Stomach smooth muscle (tissue), 2 donors: ENCODE measurements at regions not wholly inside any gene's neighbourhood (a gene's known extent, or its start where the extent isn't known, plus 50 kb on each side); places are given as distances from the start of the nearest gene placed in this dataset.

Experiments used
- H3K27ac ChIP-seq: one replicate; pipeline ENCODE4 v1.7.0; 2013; ENCODE audit warnings: mild to moderate bottlenecking, low read length, inconsistent platforms
- H3K27me3 ChIP-seq, 2 donors: one replicate each; pipeline ENCODE4 v1.7.0; 2013; ENCODE audit warnings: low read length in 2 of 2; ENCODE audit not compliant: insufficient read depth in 2 of 2, control insufficient read depth in 1 of 2
- H3K36me3 ChIP-seq, 2 donors: one replicate each; pipeline ENCODE4 v1.7.0; 2013; ENCODE audit warnings: low read length in 2 of 2; ENCODE audit not compliant: control insufficient read depth in 2 of 2, insufficient read depth in 2 of 2
- H3K4me1 ChIP-seq: one replicate; pipeline ENCODE4 v1.7.0; 2013; ENCODE audit warnings: low read length; ENCODE audit not compliant: control insufficient read depth, insufficient read depth
- H3K4me3 ChIP-seq, 2 donors: one replicate each; pipeline ENCODE4 v1.7.0; 2013; ENCODE audit warnings: low read length in 2 of 2
- H3K9ac ChIP-seq, 2 donors: one replicate each; pipeline ENCODE4 v1.7.0; 2013; ENCODE audit warnings: low read length in 2 of 2, mild to moderate bottlenecking in 1 of 2
- H3K9me3 ChIP-seq, 2 donors: one replicate each; pipeline ENCODE4 v1.7.0; 2013; ENCODE audit warnings: low read length in 2 of 2; ENCODE audit not compliant: control insufficient read depth in 2 of 2
- donor health status: healthy.
- donor health status: Pancreatic carcinoma.

- no peak overlapping the region for H3K9ac ChIP-seq
- H3K27me3 ChIP-seq = peaks cover 0 to 6% of the 10 kb centered on the region in 2 donors
- no peak overlapping the region for H3K4me3 ChIP-seq
- peaks cover 4 to 17% of the 10 kb centered on the region in 2 donors for H3K9me3 ChIP-seq
- no peaks in the 10 kb centered on the region for H3K36me3 ChIP-seq
- no peaks in the 10 kb centered on the region for H3K4me1 ChIP-seq
- no peak overlapping the region for H3K27ac ChIP-seq
Measured at GRCh38 chr6:44524476-44525227, 137.1 kb downstream of the CDC5L start.

GRCh38 chr6:44525761-44526351 lies 138.3 kb downstream of the CDC5L start:
- Histone ChIP-seq H3K36me3 (no peaks in the 10 kb centered on the region), H3K9me3 (peaks cover 4 to 14% of the 10 kb centered on the region in 2 donors), H3K4me3 (no peak overlapping the region), H3K9ac (no peak overlapping the region), H3K27me3 (peaks cover 0 to 6% of the 10 kb centered on the region in 2 donors), H3K27ac (no peak overlapping the region), H3K4me1 (no peaks in the 10 kb centered on the region)

GRCh38 chr6:44527181-44527580 lies 139.7 kb downstream of the CDC5L start:
- H3K9me3 ChIP-seq = peaks cover 4 to 13% of the 10 kb centered on the region in 2 donors
- no peak overlapping the region for H3K9ac ChIP-seq
- H3K36me3 ChIP-seq = no peaks in the 10 kb centered on the region
- H3K4me1 ChIP-seq = no peaks in the 10 kb centered on the region
- H3K4me3 ChIP-seq = no peak overlapping the region
- H3K27me3 ChIP-seq = peaks cover 0 to 6% of the 10 kb centered on the region in 2 donors
- H3K27ac ChIP-seq = no peak overlapping the region

- H3K9ac ChIP-seq = no peak overlapping the region
- peaks cover 0 to 6% of the 10 kb centered on the region in 2 donors for H3K27me3 ChIP-seq
- H3K9me3 ChIP-seq = peaks cover 4 to 8% of the 10 kb centered on the region in 2 donors
- no peaks in the 10 kb centered on the region for H3K4me1 ChIP-seq
- no peaks in the 10 kb centered on the region for H3K36me3 ChIP-seq
- H3K27ac ChIP-seq = no peak overlapping the region
- no peak overlapping the region for H3K4me3 ChIP-seq
Measured at GRCh38 chr6:44527583-44528369, 140.3 kb downstream of the CDC5L start.

- no peak overlapping the region for H3K27ac ChIP-seq
- H3K9me3 ChIP-seq = peaks cover 4 to 8% of the 10 kb centered on the region in 2 donors
- no peaks in the 10 kb centered on the region for H3K4me1 ChIP-seq
- peaks cover 0 to 6% of the 10 kb centered on the region in 2 donors for H3K27me3 ChIP-seq
- no peak overlapping the region for H3K4me3 ChIP-seq
- no peak overlapping the region for H3K9ac ChIP-seq
- no peaks in the 10 kb centered on the region for H3K36me3 ChIP-seq
Measured at GRCh38 chr6:44528370-44528644, 140.8 kb downstream of the CDC5L start.

- no peak overlapping the region for H3K27ac ChIP-seq
- H3K9ac ChIP-seq = no peak overlapping the region
- H3K27me3 ChIP-seq = peaks cover 0 to 6% of the 10 kb centered on the region in 2 donors
- H3K4me1 ChIP-seq = no peaks in the 10 kb centered on the region
- H3K4me3 ChIP-seq = no peak overlapping the region
- H3K9me3 ChIP-seq = peaks cover 4 to 8% of the 10 kb centered on the region in 2 donors
- no peaks in the 10 kb centered on the region for H3K36me3 ChIP-seq
Measured at GRCh38 chr6:44528716-44529115, 141.2 kb downstream of the CDC5L start.

GRCh38 chr6:44529146-44529905 lies 141.8 kb downstream of the CDC5L start:
- Histone ChIP-seq H3K4me3 (no peak overlapping the region), H3K9ac (no peak overlapping the region), H3K9me3 (peaks cover 4 to 8% of the 10 kb centered on the region in 2 donors), H3K27ac (no peak overlapping the region), H3K36me3 (no peaks in the 10 kb centered on the region), H3K27me3 (peaks cover 0 to 6% of the 10 kb centered on the region in 2 donors), H3K4me1 (no peaks in the 10 kb centered on the region)

- Histone ChIP-seq H3K9ac (no peak overlapping the region), H3K4me1 (no peaks in the 10 kb centered on the region), H3K27me3 (peaks cover 0 to 6% of the 10 kb centered on the region in 2 donors), H3K9me3 (no peaks in the 10 kb centered on the region), H3K36me3 (no peaks in the 10 kb centered on the region), H3K27ac (no peak overlapping the region), H3K4me3 (no peak overlapping the region)
Measured at GRCh38 chr6:44530209-44530909, 142.9 kb downstream of the CDC5L start.

- Histone ChIP-seq H3K36me3 (no peaks in the 10 kb centered on the region), H3K27ac (no peak overlapping the region)
Measured at GRCh38 chr6:44530910-44531234, 143.4 kb downstream of the CDC5L start.

GRCh38 chr6:44531442-44532015 lies 144.0 kb downstream of the CDC5L start:
- H3K36me3 ChIP-seq = no peaks in the 10 kb centered on the region
- peaks cover 0 to 6% of the 10 kb centered on the region in 2 donors for H3K27me3 ChIP-seq
- H3K27ac ChIP-seq = no peak overlapping the region
- H3K9me3 ChIP-seq = no peaks in the 10 kb centered on the region
- no peaks in the 10 kb centered on the region for H3K4me1 ChIP-seq
- no peak overlapping the region for H3K4me3 ChIP-seq
- no peak overlapping the region for H3K9ac ChIP-seq

More at GRCh38 chr6:44530910-44531234, 143.4 kb downstream of the CDC5L start:
- H3K9me3 ChIP-seq = no peaks in the 10 kb centered on the region
- no peak overlapping the region for H3K9ac ChIP-seq
- peaks cover 0 to 6% of the 10 kb centered on the region in 2 donors for H3K27me3 ChIP-seq
- H3K4me3 ChIP-seq = no peak overlapping the region
- no peaks in the 10 kb centered on the region for H3K4me1 ChIP-seq
